ENCODE measurements at regions not wholly inside any gene's neighbourhood (a gene's known extent, or its start where the extent isn't known, plus 50 kb on each side); places are given as distances from the start of the nearest gene placed in this dataset.

DNA sequence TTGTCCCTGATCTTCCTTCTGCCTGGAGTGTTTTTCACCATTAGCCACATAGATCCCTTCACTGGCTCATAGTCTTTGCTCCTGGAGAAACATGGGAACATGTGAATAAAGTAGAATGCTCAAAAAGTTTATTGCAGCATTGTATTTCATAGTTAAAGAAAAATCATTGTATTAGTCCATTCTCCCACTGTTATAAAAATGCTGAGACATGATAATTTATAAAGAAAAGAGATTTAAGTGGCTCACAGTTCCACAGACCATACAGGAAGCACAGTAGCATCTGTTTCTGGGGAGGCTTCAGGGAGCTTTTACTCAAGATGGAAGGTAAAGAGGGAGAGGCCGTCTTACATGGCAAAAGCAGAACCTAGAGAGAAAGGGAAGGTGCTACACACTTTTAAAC lies 238.3 kb upstream of the OR4E1 start:
- CTCF ChIA-PET: interaction anchor here (0.8 kb wide), 1 partner anchor 9 kb away, joined by 3 read pairs; no protein-coding TSS in a partner anchor
- WGBS, 2 experiments (ENCODE audit: extremely low coverage in 2 of 2, insufficient read length in 1 of 2): no CpG with 5 or more reads among the region's 1 CpG

More for the DNA sequence above, 238.3 kb upstream of the OR4E1 start:
- H3K36me3 ChIP-seq (ENCODE audit: control insufficient read depth, insufficient read depth, low read length): no peaks in the 10 kb centered on the region
- H3K4me2 ChIP-seq (ENCODE audit: low read depth, low read length): no peak overlapping the region
- no peaks in the 10 kb centered on the region for H3K9me3 ChIP-seq (ENCODE audit: control insufficient read depth, insufficient read depth, low read length)
- H2BK15ac ChIP-seq (ENCODE audit: low read depth, low read length): no peak overlapping the region
- H4K5ac ChIP-seq (ENCODE audit: low read depth, low read length): no peak overlapping the region
- H4K8ac ChIP-seq (ENCODE audit: low read depth in 2 of 2, low read length in 2 of 2): no peak overlapping the region
- H3K23ac ChIP-seq (ENCODE audit: low read depth, low read length): no peak overlapping the region
- dilution Hi-C loops (cut with HindIII; ENCODE audit: low sequenced_read_pairs, unreplicated experiment) (no loop called here), intact Hi-C loops (cut with micrococcal nuclease) (no loop called here), in situ Hi-C loops (cut with MboI; ENCODE audit: low sequenced_read_pairs) (no loop called here)
- H2AFZ ChIP-seq (replicated peaks; ENCODE audit: low read length, poor library complexity): no peak overlapping the region
- H3K9me1 ChIP-seq (ENCODE audit: insufficient read depth, low read length): no peaks in the 10 kb centered on the region
- no peak overlapping the region for H3K14ac ChIP-seq (replicated peaks; ENCODE audit: low read depth, low read length)
- H3K18ac ChIP-seq (ENCODE audit: low read depth, low read length): no peak overlapping the region
- H4K91ac ChIP-seq (ENCODE audit: insufficient read depth, low read depth, low read length): no peak overlapping the region
- H3K79me1 ChIP-seq (ENCODE audit: low read depth in 1 of 2, low read length in 2 of 2): no peaks in the 10 kb centered on the region
- H3K27ac ChIP-seq (ENCODE audit: insufficient read depth, low read length): no peak overlapping the region
- no peak overlapping the region for H3K9ac ChIP-seq (ENCODE audit: low read depth, low read length)
- POLR2A ChIA-PET (ENCODE audit: unreplicated experiment): no interaction called here
- H3K4ac ChIP-seq (ENCODE audit: low read depth, low read length): no peak overlapping the region
- H4K20me1 ChIP-seq (ENCODE audit: insufficient read depth, low read length): no peaks in the 10 kb centered on the region
- H3K27me3 ChIP-seq (ENCODE audit: control insufficient read depth, insufficient read depth, low read length): no peaks in the 10 kb centered on the region
- no peak overlapping the region for H2AK9ac ChIP-seq (replicated peaks; ENCODE audit: low read depth, low read length, poor library complexity)
- no peak overlapping the region for H2BK5ac ChIP-seq (ENCODE audit: low read depth, low read length, poor library complexity, severe bottlenecking)
- no peaks in the 10 kb centered on the region for H3K4me1 ChIP-seq (ENCODE audit: control insufficient read depth, insufficient read depth, low read length)
- H3K4me3 ChIP-seq (ENCODE audit: insufficient read depth, low read depth, low read length): no peak overlapping the region
- H2AK5ac ChIP-seq (ENCODE audit: low read depth, low read length): no peak overlapping the region
- TF ChIP-seq BHLHE40 (IDR thresholded peaks at IDR 0.05; ENCODE audit: low read depth, low read length): no peak
- TF ChIP-seq MAFK (IDR thresholded peaks at IDR 0.05; ENCODE audit: low read depth, low read length): peak; percentile 31; the same call in 1 of the 2 replicates
- TF ChIP-seq, protein P1, sequence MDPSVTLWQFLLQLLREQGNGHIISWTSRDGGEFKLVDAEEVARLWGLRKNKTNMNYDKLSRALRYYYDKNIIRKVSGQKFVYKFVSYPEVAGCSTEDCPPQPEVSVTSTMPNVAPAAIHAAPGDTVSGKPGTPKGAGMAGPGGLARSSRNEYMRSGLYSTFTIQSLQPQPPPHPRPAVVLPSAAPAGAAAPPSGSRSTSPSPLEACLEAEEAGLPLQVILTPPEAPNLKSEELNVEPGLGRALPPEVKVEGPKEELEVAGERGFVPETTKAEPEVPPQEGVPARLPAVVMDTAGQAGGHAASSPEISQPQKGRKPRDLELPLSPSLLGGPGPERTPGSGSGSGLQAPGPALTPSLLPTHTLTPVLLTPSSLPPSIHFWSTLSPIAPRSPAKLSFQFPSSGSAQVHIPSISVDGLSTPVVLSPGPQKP (IDR thresholded peaks at IDR 0.05; ENCODE audit: borderline replicate concordance, low read depth, low read length): no peak
- no peak for TF ChIP-seq NFE2L2 (IDR thresholded peaks at IDR 0.05; ENCODE audit: low read depth, low read length)
- TF ChIP-seq, protein P2, sequence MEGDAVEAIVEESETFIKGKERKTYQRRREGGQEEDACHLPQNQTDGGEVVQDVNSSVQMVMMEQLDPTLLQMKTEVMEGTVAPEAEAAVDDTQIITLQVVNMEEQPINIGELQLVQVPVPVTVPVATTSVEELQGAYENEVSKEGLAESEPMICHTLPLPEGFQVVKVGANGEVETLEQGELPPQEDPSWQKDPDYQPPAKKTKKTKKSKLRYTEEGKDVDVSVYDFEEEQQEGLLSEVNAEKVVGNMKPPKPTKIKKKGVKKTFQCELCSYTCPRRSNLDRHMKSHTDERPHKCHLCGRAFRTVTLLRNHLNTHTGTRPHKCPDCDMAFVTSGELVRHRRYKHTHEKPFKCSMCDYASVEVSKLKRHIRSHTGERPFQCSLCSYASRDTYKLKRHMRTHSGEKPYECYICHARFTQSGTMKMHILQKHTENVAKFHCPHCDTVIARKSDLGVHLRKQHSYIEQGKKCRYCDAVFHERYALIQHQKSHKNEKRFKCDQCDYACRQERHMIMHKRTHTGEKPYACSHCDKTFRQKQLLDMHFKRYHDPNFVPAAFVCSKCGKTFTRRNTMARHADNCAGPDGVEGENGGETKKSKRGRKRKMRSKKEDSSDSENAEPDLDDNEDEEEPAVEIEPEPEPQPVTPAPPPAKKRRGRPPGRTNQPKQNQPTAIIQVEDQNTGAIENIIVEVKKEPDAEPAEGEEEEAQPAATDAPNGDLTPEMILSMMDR (conservative IDR thresholded peaks at IDR 0.05; ENCODE audit: low read depth, low read length): no peak
- no peak for TF ChIP-seq POLR2A (IDR thresholded peaks at IDR 0.05; ENCODE audit: low read depth, low read length)
- TF ChIP-seq FOS (IDR thresholded peaks at IDR 0.05; ENCODE audit: low read depth, low read length): no peak
- no TSS peak for BruUV-seq (replicated peaks)
- no peak overlapping the region for H3K56ac ChIP-seq (ENCODE audit: extremely low read depth, insufficient read depth, low read length)
- no peak overlapping the region for H2BK20ac ChIP-seq (ENCODE audit: low read depth, low read length)
- ATAC-seq (ENCODE audit: low read depth): no peak
- DNase-seq: no peak
- no peak overlapping the region for H2BK120ac ChIP-seq (ENCODE audit: low read depth, low read length)

Measured in IMR-90 (cell line).